GM12864 (cell line): ENCODE measurements at regions not wholly inside any gene's neighbourhood (a gene's known extent, or its start where the extent isn't known, plus 50 kb on each side); places are given as distances from the start of the nearest gene placed in this dataset.

Experiments
- DNase-seq: peaks from one replicate; pipeline ENCODE4 v3.0.0-alpha.2; 2011; ENCODE audit warnings: low read depth
- H3K4me3 ChIP-seq: 2 replicates; pipeline ENCODE4 v1.5.1; 2011; ENCODE audit warnings: mild to moderate bottlenecking, low read depth, low read length, control low read depth
- TF ChIP-seq, protein P1 (sequence below): IDR thresholded peaks from 2 replicates; pipeline ENCODE4 v1.5.1; 2011; ENCODE audit warnings: low read depth, mild to moderate bottlenecking, moderate library complexity, low read length, control low read depth, inconsistent platforms; ENCODE audit errors: missing control alignments

DNA sequence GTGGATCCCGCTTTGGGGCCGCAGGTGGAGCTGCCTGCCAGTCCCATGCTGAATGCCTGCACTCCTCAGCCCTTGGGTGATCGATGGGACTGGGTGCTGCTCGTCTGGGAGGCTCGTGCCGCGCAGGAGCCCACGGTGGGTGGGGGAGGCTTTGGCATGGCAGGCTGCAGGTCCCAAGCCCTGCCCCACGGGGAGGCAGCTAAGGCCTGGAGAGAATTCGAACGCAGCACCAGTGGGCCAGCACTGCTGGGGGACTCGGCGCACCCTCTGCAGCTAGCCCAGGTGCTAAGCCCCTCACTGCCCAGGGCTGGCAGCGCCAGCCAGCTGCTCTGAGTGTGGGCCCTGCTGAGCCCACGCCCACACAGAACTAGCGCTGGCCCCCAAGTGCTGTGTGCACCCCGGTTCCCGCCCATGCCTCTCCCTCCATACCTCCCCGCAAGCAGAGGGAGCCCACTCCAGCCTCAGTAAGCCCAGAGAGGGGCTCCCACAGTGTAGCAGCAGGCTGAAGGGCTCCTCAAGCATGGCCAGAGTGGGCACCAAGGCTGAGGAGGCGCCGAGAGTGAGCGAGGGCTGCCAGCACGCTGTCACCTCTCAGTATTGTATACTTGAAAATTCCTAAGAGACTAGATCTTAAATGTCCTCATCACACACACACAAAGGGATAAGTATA is 1654.2 kb upstream of the SLC39A10 start:
- DNase-seq = no peak
- H3K4me3 ChIP-seq = no peak overlapping the region
- TF ChIP-seq, protein P1, sequence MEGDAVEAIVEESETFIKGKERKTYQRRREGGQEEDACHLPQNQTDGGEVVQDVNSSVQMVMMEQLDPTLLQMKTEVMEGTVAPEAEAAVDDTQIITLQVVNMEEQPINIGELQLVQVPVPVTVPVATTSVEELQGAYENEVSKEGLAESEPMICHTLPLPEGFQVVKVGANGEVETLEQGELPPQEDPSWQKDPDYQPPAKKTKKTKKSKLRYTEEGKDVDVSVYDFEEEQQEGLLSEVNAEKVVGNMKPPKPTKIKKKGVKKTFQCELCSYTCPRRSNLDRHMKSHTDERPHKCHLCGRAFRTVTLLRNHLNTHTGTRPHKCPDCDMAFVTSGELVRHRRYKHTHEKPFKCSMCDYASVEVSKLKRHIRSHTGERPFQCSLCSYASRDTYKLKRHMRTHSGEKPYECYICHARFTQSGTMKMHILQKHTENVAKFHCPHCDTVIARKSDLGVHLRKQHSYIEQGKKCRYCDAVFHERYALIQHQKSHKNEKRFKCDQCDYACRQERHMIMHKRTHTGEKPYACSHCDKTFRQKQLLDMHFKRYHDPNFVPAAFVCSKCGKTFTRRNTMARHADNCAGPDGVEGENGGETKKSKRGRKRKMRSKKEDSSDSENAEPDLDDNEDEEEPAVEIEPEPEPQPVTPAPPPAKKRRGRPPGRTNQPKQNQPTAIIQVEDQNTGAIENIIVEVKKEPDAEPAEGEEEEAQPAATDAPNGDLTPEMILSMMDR = no peak

DNA sequence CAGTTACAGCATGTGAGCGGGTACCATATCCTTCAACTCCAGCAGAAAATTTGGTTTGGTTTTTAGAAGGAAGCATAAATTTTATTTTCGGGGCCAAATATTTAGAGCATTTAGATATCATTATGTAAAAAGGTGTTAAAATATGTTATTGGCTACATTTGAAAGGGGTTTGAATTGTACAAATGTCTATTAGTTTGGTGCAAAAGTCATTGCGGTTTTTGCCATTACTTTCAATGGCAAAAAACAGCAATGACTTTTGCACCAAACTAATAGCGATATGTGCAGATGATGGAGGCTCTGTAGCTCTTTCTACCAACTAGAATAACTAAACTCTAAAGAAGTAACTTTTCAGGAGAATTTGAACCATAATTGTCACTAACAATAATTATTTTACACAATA is 1666.2 kb upstream of the SLC39A10 start:
- DNase-seq = no peak
- H3K4me3 ChIP-seq = no peak overlapping the region
- TF ChIP-seq, protein P1 = no peak

GRCh38 chr2:193989645-193990044 is 1667.4 kb upstream of the SLC39A10 start:
- H3K4me3 ChIP-seq = no peak overlapping the region
- TF ChIP-seq, protein P1 = no peak
- DNase-seq = no peak

DNA sequence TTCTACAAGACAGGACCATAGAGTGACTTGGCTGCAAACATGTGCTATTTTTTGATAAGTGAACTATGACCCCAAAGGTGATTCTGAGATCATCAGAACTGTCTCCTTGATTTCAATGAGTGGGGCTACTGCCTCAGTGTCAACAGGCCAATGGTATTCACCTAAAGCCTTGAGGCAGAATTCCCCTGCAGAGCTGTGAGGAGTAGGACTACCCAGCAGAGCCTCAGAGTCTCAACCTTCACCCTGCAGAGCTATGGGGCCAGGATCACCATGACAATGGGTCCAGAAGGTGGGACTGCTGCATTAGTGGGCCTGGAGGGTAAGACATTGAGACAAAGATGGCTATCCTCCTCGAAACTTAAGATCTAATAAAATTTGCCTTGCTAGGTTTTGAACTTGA is 1668.2 kb upstream of the SLC39A10 start:
- DNase-seq = no peak
- no peak overlapping the region for H3K4me3 ChIP-seq
- TF ChIP-seq, protein P1 = no peak

DNA sequence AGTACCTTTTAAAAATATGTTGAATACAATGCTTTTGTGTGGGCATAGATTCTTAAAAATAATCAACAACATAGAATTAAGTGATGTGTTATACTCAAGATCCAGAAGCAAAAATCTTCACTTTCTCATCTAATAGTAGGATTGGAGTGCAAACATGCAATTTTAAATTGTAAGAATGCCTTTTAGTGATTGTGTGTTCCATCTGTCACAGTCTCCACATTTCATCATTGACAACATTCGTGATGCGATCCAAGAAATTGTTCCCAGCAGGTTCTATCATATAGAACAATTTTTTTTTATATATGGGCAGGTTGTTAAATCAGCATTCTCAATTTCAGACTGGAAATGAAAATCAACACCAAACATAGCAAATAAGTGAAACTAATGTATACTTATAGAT is 1671.8 kb upstream of the SLC39A10 start:
- TF ChIP-seq, protein P1 = no peak
- DNase-seq = no peak
- no peak overlapping the region for H3K4me3 ChIP-seq

- TF ChIP-seq, protein P1 = no peak
- DNase-seq = no peak
- no peak overlapping the region for H3K4me3 ChIP-seq
Observed at GRCh38 chr2:193980599-193980998, 1676.4 kb upstream of the SLC39A10 start.

GRCh38 chr2:193973781-193974180 is 1683.2 kb upstream of the SLC39A10 start:
- H3K4me3 ChIP-seq = no peak overlapping the region
- TF ChIP-seq, protein P1 = no peak
- DNase-seq = no peak
